Left ventricle myocardium superior (tissue), 1 donor: ENCODE measurements at regions not wholly inside any gene's neighbourhood (a gene's known extent, or its start where the extent isn't known, plus 50 kb on each side); places are given as distances from the start of the nearest gene placed in this dataset.

Experiments used
- ATAC-seq: fragments of 200-7000 bp; cut with Tn5 transposase; one replicate; pipeline ENCODE4 v1.9.1; 2020; ENCODE audit warnings: mild to moderate bottlenecking, moderate library complexity
- DNase-seq: peaks from one replicate; pipeline ENCODE4 v3.0.0-alpha.2; 2020
- intact Hi-C: fragments of 100-400 bp; cut with micrococcal nuclease; formaldehyde crosslinking; loops from one replicate; pipeline ENCODE4 v1.11.0; 2022
- donor health status: DM: no; HTN: yes; CAD: no; lungs with severe emphysema.

- intact Hi-C loops, result no loop called here
- peak; percentile 80 for ATAC-seq
- no peak for DNase-seq
Observed at GRCh38 chr9:107653263-107653821, 163.8 kb upstream of the KLF4 start.

- ATAC-seq (no peak), DNase-seq (no peak)
- intact Hi-C loops, result no loop called here
Observed at GRCh38 chr9:107650995-107651394, 161.4 kb upstream of the KLF4 start.

GRCh38 chr9:107650321-107650720 is 160.8 kb upstream of the KLF4 start:
- intact Hi-C loops, result no loop called here
- no peak for DNase-seq
- ATAC-seq, result no peak

DNA sequence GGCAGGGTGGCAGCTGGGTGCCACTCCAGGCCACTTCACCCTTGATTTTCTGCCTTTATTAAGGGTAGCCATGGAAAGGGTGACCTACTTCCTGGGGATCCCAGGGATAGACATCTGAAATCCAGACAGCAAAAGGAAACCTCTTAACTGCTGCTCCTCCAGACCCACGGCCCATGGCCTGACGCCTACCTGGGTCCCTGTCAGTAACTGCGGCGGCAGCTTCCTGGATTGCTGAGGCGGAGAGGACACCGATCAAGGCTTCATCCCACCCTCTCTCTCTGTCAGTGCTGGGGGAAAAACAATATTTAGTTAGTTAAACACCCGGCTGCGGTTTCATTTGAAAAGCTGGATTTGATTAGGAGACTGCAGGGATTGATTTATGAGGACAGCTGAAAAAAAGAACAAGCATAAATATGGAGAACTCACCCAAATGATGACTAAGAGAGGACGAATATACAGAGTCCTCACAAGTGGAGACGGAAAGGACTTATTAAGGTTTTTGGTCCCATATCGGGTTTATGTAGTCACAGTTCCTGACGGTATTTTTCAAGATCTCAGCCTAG is 158.7 kb upstream of the KLF4 start:
- ATAC-seq (no peak), DNase-seq (no peak)
- intact Hi-C loops, result no loop called here

- DNase-seq (no peak), ATAC-seq (no peak)
- intact Hi-C loops, result no loop called here
Observed at GRCh38 chr9:107647611-107648010, 158.0 kb upstream of the KLF4 start.

DNA sequence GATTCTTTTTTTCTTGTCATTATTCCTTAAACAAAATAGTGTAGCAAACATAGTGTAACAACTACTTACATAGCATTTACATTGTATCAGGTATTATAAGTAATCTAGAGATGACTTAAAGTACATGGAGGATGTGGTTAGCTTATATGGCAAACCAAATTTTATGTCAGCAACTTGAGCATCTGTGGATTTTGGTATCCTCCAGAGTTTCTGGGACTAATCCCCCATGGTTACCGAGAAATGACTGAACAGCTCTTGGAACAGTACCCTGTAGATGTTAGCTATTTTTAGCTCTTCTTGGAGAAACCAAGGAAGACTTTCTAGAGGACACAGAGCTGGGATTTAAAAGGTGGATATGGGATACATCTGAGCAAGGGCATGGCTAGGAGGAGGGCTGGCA is 157.6 kb upstream of the KLF4 start:
- no peak for ATAC-seq
- DNase-seq, result no peak
- intact Hi-C loops, result no loop called here

GRCh38 chr9:107645464-107645833 is 155.9 kb upstream of the KLF4 start:
- ATAC-seq, result no peak
- DNase-seq, result no peak
- intact Hi-C loops, result no loop called here

GRCh38 chr9:107644733-107645463 is 155.3 kb upstream of the KLF4 start:
- intact Hi-C loops, result no loop called here
- ATAC-seq (peak; percentile 89), DNase-seq (peak; percentile 60)

- intact Hi-C loops, result loop anchor here (5.0 kb wide), 1 partner anchor 147 kb away; no protein-coding TSS in a partner anchor
- ATAC-seq, result no peak
- no peak for DNase-seq
Observed at GRCh38 chr9:107639426-107639825, 149.9 kb upstream of the KLF4 start.

DNA sequence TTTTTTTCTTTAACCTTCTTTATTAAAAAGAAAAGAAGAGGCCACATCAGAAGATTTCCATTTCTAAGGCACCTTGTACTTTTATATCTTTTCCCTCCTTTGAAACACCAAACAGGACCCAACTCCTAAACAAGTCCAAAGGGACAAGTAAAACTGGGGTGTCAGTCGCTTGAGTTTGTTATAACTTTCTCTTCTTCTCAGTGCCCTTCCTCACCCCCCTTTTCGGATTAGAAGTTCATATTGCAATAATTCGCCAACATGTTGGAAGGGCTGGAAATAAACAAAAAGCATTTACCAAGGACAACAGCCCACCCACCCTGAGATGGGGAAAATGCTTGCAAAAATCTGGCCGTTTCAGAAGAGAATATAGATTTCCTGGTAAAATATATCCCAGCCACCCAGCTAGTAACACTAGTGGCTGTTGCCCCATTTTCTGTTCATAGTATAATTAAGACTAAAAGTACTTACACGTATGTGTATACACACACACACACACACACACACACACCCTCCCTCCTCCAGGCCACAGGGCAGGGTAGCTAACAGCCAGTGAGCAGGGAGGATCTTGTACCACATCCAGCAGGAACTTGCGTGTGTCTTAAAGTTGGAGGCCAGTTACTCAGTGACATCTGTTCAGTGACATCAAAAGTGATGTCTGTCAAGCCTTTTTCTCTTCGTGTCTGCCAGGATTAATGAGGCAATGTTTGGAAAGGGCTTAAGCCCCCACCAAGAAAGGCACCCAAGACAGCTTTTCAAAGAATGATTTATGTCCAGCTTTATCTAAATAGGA is 149.1 kb upstream of the KLF4 start:
- ATAC-seq (peak; percentile 23), DNase-seq (peak; percentile 59)
- intact Hi-C loops, result loop anchor here (5.0 kb wide), 1 partner anchor 146 kb away; no protein-coding TSS in a partner anchor

DNA sequence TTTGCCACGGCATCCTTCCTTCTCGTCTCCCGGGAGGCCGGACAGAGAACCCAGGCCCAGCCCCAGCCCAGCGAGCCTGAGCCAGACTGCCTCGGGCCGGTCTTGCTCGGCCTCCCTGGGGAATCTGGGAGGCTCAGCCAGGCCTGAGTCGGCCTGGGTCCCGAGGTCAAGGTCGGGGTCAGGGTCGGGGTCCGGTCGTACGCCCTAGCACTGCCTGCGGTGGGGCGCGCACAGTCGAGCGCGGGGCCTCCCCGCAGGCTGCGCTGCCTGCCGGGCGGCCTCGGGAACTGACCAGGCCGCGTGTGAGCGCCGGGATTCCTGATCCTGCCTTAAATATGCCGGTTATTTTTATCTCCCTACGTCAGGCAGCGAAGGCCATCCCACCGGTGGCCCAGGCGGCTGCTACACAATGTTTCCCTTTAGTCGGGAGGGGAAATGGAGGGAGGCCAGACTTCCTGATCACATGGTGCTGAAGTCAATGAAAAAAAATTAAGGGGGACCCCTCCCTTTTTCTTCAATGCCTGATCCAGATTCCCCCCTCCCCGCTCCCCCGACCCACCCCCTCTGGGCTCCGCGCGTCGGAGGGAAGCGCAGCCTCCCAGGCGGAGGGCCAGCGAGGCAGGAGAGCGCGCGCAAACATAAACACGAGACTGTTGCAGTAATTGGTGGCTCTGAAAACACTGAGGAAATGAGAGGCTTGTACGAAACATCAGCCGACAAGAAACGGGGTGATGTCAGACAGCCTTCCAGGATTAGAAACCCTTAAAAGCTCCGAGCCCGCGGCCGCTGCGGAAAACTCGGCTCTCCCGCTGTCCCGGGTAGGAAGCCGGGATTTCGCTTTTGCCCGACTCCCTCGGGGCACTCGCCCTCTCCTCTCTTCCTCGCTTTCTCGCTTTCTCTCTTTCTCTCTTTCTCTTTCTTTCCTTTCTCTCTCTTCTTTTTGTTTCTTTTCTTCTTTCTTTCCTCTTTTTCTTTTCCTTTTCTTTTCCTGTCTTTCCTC is 148.2 kb upstream of the KLF4 start:
- intact Hi-C loops, result loop anchor here (5.0 kb wide), 1 partner anchor 145 kb away; no protein-coding TSS in a partner anchor
- ATAC-seq (peak; percentile 95), DNase-seq (peak; percentile 91)

GRCh38 chr9:107636571-107637381 is 147.2 kb upstream of the KLF4 start:
- DNase-seq (no peak), ATAC-seq (no peak)
- intact Hi-C loops, result loop anchor here (5.0 kb wide), 1 partner anchor 144 kb away; no protein-coding TSS in a partner anchor

GRCh38 chr9:107635803-107636174 is 146.2 kb upstream of the KLF4 start:
- no peak for DNase-seq
- intact Hi-C loops, result loop anchor here (5.0 kb wide), 1 partner anchor 143 kb away; no protein-coding TSS in a partner anchor
- no peak for ATAC-seq

- intact Hi-C loops, result loop anchor here (5.0 kb wide), 1 partner anchor 143 kb away; no protein-coding TSS in a partner anchor
- DNase-seq, result no peak
- no peak for ATAC-seq
Observed at GRCh38 chr9:107635101-107635802, 145.7 kb upstream of the KLF4 start.

DNA sequence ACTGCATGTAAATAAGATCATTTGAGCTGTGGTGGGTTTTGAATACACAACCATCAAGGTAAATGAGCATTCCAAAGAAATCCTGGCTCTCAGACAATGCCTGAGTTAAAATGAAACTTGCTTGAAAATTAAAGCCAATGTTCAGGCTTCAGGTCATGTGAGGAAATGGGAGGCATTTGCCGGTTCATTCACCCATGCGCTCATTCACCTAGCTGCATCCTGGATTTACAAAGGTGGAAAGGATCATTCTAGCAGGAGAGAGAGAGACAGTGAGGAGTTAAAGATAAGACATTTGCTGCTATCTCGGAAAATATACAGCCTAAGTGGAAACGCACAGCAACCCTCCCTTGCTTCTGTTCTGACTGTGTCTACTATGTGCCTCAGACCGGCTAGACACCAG is 143.8 kb upstream of the KLF4 start:
- DNase-seq, result no peak
- intact Hi-C loops, result no loop called here
- ATAC-seq, result no peak

GRCh38 chr9:107632661-107633060 is 143.1 kb upstream of the KLF4 start:
- intact Hi-C loops, result no loop called here
- DNase-seq, result no peak
- no peak for ATAC-seq

DNA sequence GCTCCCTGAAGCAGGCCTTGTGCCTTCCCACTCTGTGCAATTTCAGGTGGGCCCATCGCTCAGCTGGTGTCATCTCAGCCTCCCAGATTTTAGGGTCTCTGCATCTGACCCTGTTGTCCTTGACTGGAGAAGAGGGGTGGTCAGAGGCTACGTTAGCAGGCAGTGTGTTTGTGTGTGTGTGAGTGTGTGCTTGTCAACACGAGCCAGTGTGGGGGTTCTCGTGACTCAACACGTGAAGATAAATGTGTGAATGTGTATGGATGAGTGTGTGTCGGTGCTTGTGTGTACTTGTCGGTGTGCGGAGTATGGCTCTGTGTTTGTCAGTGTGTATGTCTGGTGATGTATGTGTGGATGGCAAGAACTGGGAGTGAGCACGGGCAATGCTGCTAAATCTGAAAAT is 142.6 kb upstream of the KLF4 start:
- no peak for ATAC-seq
- DNase-seq, result no peak
- intact Hi-C loops, result no loop called here
